SU-DHL-6 (cell line): ENCODE measurements at regions not wholly inside any gene's neighbourhood (a gene's known extent, or its start where the extent isn't known, plus 50 kb on each side); places are given as distances from the start of the nearest gene placed in this dataset.

ENCODE experiments used
- H2AFZ ChIP-seq: fragments of 200-600 bp; sonication (generic); 2 replicates; pipeline ENCODE4 v1.6.1; 2014; ENCODE audit warnings: low read depth, mild to moderate bottlenecking, moderate library complexity, mixed read lengths, antibody characterized with exemption, low read length; ENCODE audit not compliant: severe bottlenecking
- H3F3A ChIP-seq: fragments of 200-600 bp; shearing (Covaris generic); 2 replicates; pipeline ENCODE4 v1.6.0; 2016; ENCODE audit warnings: antibody characterized with exemption, mild to moderate bottlenecking; ENCODE audit not compliant: insufficient read depth
- H3K27ac ChIP-seq: fragments of 200-600 bp; sonication (generic); 2 replicates; pipeline ENCODE4 v1.5.1; 2016; ENCODE audit warnings: low read depth, mild to moderate bottlenecking, low read length, moderate library complexity, mixed read lengths
- H3K27me3 ChIP-seq: fragments of 200-600 bp; sonication (generic), shearing (Covaris generic); 2 replicates; pipeline ENCODE4 v1.6.0; 2014; ENCODE audit warnings: mild to moderate bottlenecking, low read length
- H3K36me3 ChIP-seq: fragments of 200-600 bp; sonication (generic); 2 replicates; pipeline ENCODE4 v1.6.1; 2014; ENCODE audit warnings: mild to moderate bottlenecking, low read length, mixed read lengths
- H3K4me2 ChIP-seq: fragments of 300-600, 200-600 bp; shearing (Covaris generic), sonication (generic); 2 replicates; pipeline ENCODE4 v1.6.0; 2014; ENCODE audit warnings: low read length, low read depth, mild to moderate bottlenecking; ENCODE audit not compliant: poor library complexity, severe bottlenecking
- H3K4me3 ChIP-seq: fragments of 200-600 bp; sonication (generic); 2 replicates; pipeline ENCODE4 v1.5.1; 2014; ENCODE audit warnings: antibody characterized with exemption, low read length, mild to moderate bottlenecking, mixed read lengths; ENCODE audit not compliant: insufficient read depth, poor library complexity, severe bottlenecking
- H3K79me2 ChIP-seq: fragments of 200-600 bp; sonication (generic); 2 replicates; pipeline ENCODE4 v1.6.1; 2014; ENCODE audit warnings: mild to moderate bottlenecking, low read length, moderate library complexity; ENCODE audit not compliant: insufficient read depth
- H3K9ac ChIP-seq: fragments of 200-600 bp; sonication (generic); 2 replicates; pipeline ENCODE4 v1.7.0; 2014; ENCODE audit warnings: mild to moderate bottlenecking, low read length
- H3K9me2 ChIP-seq: fragments of 200-600 bp; sonication (generic); replicated peaks from 2 replicates; pipeline ENCODE4 v1.6.1; 2014; ENCODE audit warnings: low read length; ENCODE audit not compliant: insufficient read depth
- H3K9me3 ChIP-seq: fragments of 200-600 bp; sonication (generic); 2 replicates; pipeline ENCODE4 v1.6.1; 2014; ENCODE audit warnings: low read length, mixed read lengths; ENCODE audit not compliant: insufficient read depth
- H4K20me1 ChIP-seq: fragments of 200-600 bp; sonication (generic); 2 replicates; pipeline ENCODE4 v1.6.1; 2014; ENCODE audit warnings: low read depth, mild to moderate bottlenecking, antibody characterized with exemption, low read length, moderate library complexity, mixed read lengths
- CTCF ChIP-seq: fragments of 200-600 bp; sonication (generic); IDR thresholded peaks from one replicate; pipeline ENCODE4 v1.5.1; 2017; ENCODE audit warnings: antibody characterized with exemption, mild to moderate bottlenecking, low read length, moderate library complexity; ENCODE audit not compliant: insufficient read depth, poor library complexity, severe bottlenecking
- EZH2phosphoT487 ChIP-seq: fragments of 200-600 bp; sonication (generic), shearing (Covaris generic); conservative IDR thresholded peaks from 2 replicates; pipeline ENCODE4 v1.6.1; 2018; ENCODE audit warnings: mild to moderate bottlenecking, antibody characterized with exemption, low read length, moderate library complexity, mixed read lengths

- no peak overlapping the region for H3K9ac ChIP-seq
- no peaks in the 10 kb centered on the region for H4K20me1 ChIP-seq
- H3K4me2 ChIP-seq, result no peak overlapping the region
- H2AFZ ChIP-seq, result no peak overlapping the region
- TF ChIP-seq CTCF (no peak), EZH2phosphoT487 (no peak)
- H3K4me3 ChIP-seq, result no peak overlapping the region
- no peak overlapping the region for H3K27ac ChIP-seq
- no peaks in the 10 kb centered on the region for H3F3A ChIP-seq
- H3K36me3 ChIP-seq, result no peaks in the 10 kb centered on the region
- no peaks in the 10 kb centered on the region for H3K79me2 ChIP-seq
- H3K27me3 ChIP-seq, result no peaks in the 10 kb centered on the region
- no peaks in the 10 kb centered on the region for H3K9me3 ChIP-seq
- H3K9me2 ChIP-seq, result no peaks in the 10 kb centered on the region
Observed at GRCh38 chr17:52271781-52272180, 113.3 kb upstream of the CA10 start.

DNA sequence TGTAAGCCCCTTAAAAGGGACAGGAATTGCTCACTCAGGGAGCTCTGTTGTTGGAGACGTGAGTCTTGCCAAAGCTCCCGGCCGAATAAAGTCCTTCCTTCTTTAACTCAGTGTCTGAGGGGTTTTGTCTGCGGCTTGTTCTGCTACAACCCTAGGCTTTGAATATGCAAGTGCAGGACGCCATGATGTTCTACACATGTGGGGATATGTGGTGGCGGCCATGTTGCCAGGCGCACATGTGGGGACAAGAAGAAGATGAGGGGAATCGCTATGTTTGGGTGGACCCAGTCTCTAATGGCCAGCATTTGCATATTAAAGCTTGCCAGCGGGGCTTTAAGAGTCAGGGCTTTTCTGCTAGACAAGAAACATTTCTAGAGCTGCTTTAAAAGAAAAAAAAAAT is 96.8 kb upstream of the CA10 start:
- Histone ChIP-seq H3K27ac (no peak overlapping the region), H2AFZ (no peak overlapping the region)

DNA sequence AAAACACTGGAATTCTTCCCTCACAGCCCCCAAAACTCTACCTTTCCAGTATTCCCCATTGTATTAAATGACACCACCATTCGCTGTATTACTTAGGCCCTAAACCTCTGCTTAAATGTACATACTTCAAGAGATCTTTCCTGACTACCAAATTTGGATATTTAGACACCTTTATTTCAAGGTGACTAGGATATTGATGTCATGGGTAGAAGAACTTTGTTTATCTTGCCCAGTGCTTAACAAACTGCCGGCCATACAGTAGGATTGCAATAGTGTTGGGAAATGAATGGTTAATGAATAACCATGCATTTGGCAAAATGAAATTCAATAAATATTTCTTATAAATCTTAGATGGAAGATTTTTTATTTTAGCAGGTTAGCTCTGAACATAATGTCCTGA is 86.2 kb upstream of the CA10 start:
- no peak for TF ChIP-seq CTCF
- no peak for TF ChIP-seq EZH2phosphoT487
- Histone ChIP-seq H3F3A (no peaks in the 10 kb centered on the region), H3K9ac (no peak overlapping the region), H4K20me1 (no peaks in the 10 kb centered on the region), H3K27ac (no peak overlapping the region), H3K36me3 (no peaks in the 10 kb centered on the region), H3K27me3 (no peaks in the 10 kb centered on the region), H3K79me2 (no peaks in the 10 kb centered on the region), H3K9me3 (no peaks in the 10 kb centered on the region), H3K4me2 (no peak overlapping the region), H3K4me3 (no peak overlapping the region), H3K9me2 (no peaks in the 10 kb centered on the region), H2AFZ (no peak overlapping the region)

More for the DNA sequence above, 96.8 kb upstream of the CA10 start:
- H3K4me3 ChIP-seq, result no peak overlapping the region
- no peaks in the 10 kb centered on the region for H3K27me3 ChIP-seq
- no peaks in the 10 kb centered on the region for H3K79me2 ChIP-seq
- no peaks in the 10 kb centered on the region for H3K9me2 ChIP-seq
- H3K9ac ChIP-seq, result no peak overlapping the region
- TF ChIP-seq CTCF (no peak), EZH2phosphoT487 (no peak)
- H4K20me1 ChIP-seq, result no peaks in the 10 kb centered on the region
- no peaks in the 10 kb centered on the region for H3K36me3 ChIP-seq
- H3K9me3 ChIP-seq, result no peaks in the 10 kb centered on the region
- no peak overlapping the region for H3K4me2 ChIP-seq
- H3F3A ChIP-seq, result no peaks in the 10 kb centered on the region

GRCh38 chr17:52242268-52242667 is 83.8 kb upstream of the CA10 start:
- no peaks in the 10 kb centered on the region for H3K27me3 ChIP-seq
- no peak overlapping the region for H3K27ac ChIP-seq
- no peaks in the 10 kb centered on the region for H3K9me2 ChIP-seq
- H3K4me2 ChIP-seq, result no peak overlapping the region
- H3K79me2 ChIP-seq, result no peaks in the 10 kb centered on the region
- no peaks in the 10 kb centered on the region for H3F3A ChIP-seq
- H4K20me1 ChIP-seq, result no peaks in the 10 kb centered on the region
- TF ChIP-seq CTCF, result no peak
- TF ChIP-seq EZH2phosphoT487, result no peak
- no peak overlapping the region for H3K9ac ChIP-seq
- no peak overlapping the region for H2AFZ ChIP-seq
- no peak overlapping the region for H3K4me3 ChIP-seq
- H3K9me3 ChIP-seq, result no peaks in the 10 kb centered on the region
- no peaks in the 10 kb centered on the region for H3K36me3 ChIP-seq
